IPS DF 6.9 (cell line): ENCODE measurements at regions not wholly inside any gene's neighbourhood (a gene's known extent, or its start where the extent isn't known, plus 50 kb on each side); places are given as distances from the start of the nearest gene placed in this dataset.
A peak's percentile ranks its signal among the peaks of the same experiment; 100 is the strongest.

Experiments
- DNase-seq: peaks from one replicate; pipeline ENCODE4 v3.0.0-alpha.2; 2013; ENCODE audit warnings: low read depth, low spot score
- H3K27ac ChIP-seq: one replicate; pipeline ENCODE4 v1.5.1; 2013; ENCODE audit warnings: low read length, control low read depth
- H3K27me3 ChIP-seq: 2 replicates; pipeline ENCODE4 v1.6.1; 2013; ENCODE audit warnings: mild to moderate bottlenecking, low read length; ENCODE audit not compliant: control insufficient read depth, insufficient read depth
- H3K36me3 ChIP-seq: 2 replicates; pipeline ENCODE4 v1.6.1; 2013; ENCODE audit warnings: low read length; ENCODE audit not compliant: control insufficient read depth, insufficient read depth
- H3K4me1 ChIP-seq: 2 replicates; pipeline ENCODE4 v1.6.1; 2013; ENCODE audit warnings: low read length; ENCODE audit not compliant: control insufficient read depth, insufficient read depth
- H3K4me3 ChIP-seq: 2 replicates; pipeline ENCODE4 v1.5.1; 2013; ENCODE audit warnings: mild to moderate bottlenecking, low read length
- H3K9me3 ChIP-seq: 2 replicates; pipeline ENCODE4 v1.6.1; 2013; ENCODE audit warnings: low read length, inconsistent platforms; ENCODE audit not compliant: control insufficient read depth, insufficient read depth
- WGBS: extraction: QIAGEN DNeasy Blood & Tissue Kit; methylation state at CpG from one replicate; pipeline ENCODE4 v1.1.7; 2013; ENCODE audit warnings: mixed read lengths, missing lambda C conversion rate; ENCODE audit not compliant: insufficient read length, insufficient coverage; 5-methylcytosine and 5-hydroxymethylcytosine counted together

GRCh38 chr1:14108356-14109275, 408.6 kb downstream of the PRDM2 start:
- H3K27me3 ChIP-seq: no peaks in the 10 kb centered on the region
- WGBS: no CpG with 5 or more reads among the region's 14 CpGs
- H3K4me3 ChIP-seq: no peak overlapping the region
- H3K27ac ChIP-seq: no peak overlapping the region
- no peaks in the 10 kb centered on the region for H3K9me3 ChIP-seq
- DNase-seq: no peak
- H3K4me1 ChIP-seq: no peaks in the 10 kb centered on the region
- no peaks in the 10 kb centered on the region for H3K36me3 ChIP-seq

- WGBS: no CpG with 5 or more reads among the region's 1 CpG
- H3K27me3 ChIP-seq: no peaks in the 10 kb centered on the region
- 0 out of 2 replicates have a peak, but pooled peaks cover 2% of the 10 kb centered on the region for H3K4me1 ChIP-seq
- H3K27ac ChIP-seq: no peak overlapping the region
- H3K9me3 ChIP-seq: no peaks in the 10 kb centered on the region
- no peaks in the 10 kb centered on the region for H3K36me3 ChIP-seq
- H3K4me3 ChIP-seq: no peak overlapping the region
- no peak for DNase-seq
Measured at GRCh38 chr1:14109276-14109635, 409.3 kb downstream of the PRDM2 start.

GRCh38 chr1:14110040-14110439, 410.1 kb downstream of the PRDM2 start:
- Histone ChIP-seq H3K36me3 (no peaks in the 10 kb centered on the region), H3K27me3 (no peaks in the 10 kb centered on the region)
- no CpG with 5 or more reads among the region's 2 CpGs for WGBS

GRCh38 chr1:14111121-14111520, 411.1 kb downstream of the PRDM2 start:
- Histone ChIP-seq H3K9me3 (no peaks in the 10 kb centered on the region), H3K27me3 (no peaks in the 10 kb centered on the region), H3K4me3 (no peak overlapping the region), H3K36me3 (no peaks in the 10 kb centered on the region), H3K4me1 (0 out of 2 replicates have a peak, but pooled peaks cover 2% of the 10 kb centered on the region), H3K27ac (no peak overlapping the region)
- no CpG with 5 or more reads among the region's 5 CpGs for WGBS
- DNase-seq: peak; percentile 13

More at GRCh38 chr1:14110040-14110439, 410.1 kb downstream of the PRDM2 start:
- 0 out of 2 replicates have a peak, but pooled peaks cover 2% of the 10 kb centered on the region for H3K4me1 ChIP-seq
- no peak overlapping the region for H3K4me3 ChIP-seq
- no peaks in the 10 kb centered on the region for H3K9me3 ChIP-seq
- no peak overlapping the region for H3K27ac ChIP-seq
- DNase-seq: no peak

DNA sequence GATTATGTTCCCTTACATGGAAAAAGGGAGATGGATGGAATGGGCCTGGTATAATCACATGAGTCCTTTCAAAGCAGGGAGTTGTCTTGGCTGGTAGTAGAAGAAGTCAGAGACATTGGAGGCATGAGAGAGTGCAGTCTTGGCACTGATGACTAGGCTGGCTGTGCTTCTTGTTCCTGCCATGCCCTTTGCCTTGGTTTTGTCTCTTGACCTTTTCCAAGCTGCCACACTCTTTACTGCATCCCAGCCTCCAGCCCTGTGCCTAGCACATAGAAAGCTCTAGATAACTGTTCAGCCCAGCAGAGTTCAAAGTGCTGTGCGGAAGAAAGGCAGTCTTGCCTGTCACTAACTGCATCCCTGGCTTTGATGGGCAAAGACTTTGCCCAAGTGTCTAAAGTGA, 412.6 kb downstream of the PRDM2 start:
- H3K27me3 ChIP-seq: no peaks in the 10 kb centered on the region
- DNase-seq: no peak
- no CpG with 5 or more reads among the region's 1 CpG for WGBS
- H3K27ac ChIP-seq: no peak overlapping the region
- H3K4me1 ChIP-seq: 0 out of 2 replicates have a peak, but pooled peaks cover 2% of the 10 kb centered on the region
- no peaks in the 10 kb centered on the region for H3K36me3 ChIP-seq
- no peak overlapping the region for H3K4me3 ChIP-seq
- no peaks in the 10 kb centered on the region for H3K9me3 ChIP-seq

GRCh38 chr1:14113271-14113670, 413.3 kb downstream of the PRDM2 start:
- H3K4me3 ChIP-seq: no peak overlapping the region
- WGBS: no CpG with 5 or more reads among the region's 9 CpGs
- no peak overlapping the region for H3K27ac ChIP-seq
- 0 out of 2 replicates have a peak, but pooled peaks cover 2% of the 10 kb centered on the region for H3K4me1 ChIP-seq
- no peaks in the 10 kb centered on the region for H3K36me3 ChIP-seq
- no peaks in the 10 kb centered on the region for H3K27me3 ChIP-seq
- no peaks in the 10 kb centered on the region for H3K9me3 ChIP-seq
- DNase-seq: no peak

DNA sequence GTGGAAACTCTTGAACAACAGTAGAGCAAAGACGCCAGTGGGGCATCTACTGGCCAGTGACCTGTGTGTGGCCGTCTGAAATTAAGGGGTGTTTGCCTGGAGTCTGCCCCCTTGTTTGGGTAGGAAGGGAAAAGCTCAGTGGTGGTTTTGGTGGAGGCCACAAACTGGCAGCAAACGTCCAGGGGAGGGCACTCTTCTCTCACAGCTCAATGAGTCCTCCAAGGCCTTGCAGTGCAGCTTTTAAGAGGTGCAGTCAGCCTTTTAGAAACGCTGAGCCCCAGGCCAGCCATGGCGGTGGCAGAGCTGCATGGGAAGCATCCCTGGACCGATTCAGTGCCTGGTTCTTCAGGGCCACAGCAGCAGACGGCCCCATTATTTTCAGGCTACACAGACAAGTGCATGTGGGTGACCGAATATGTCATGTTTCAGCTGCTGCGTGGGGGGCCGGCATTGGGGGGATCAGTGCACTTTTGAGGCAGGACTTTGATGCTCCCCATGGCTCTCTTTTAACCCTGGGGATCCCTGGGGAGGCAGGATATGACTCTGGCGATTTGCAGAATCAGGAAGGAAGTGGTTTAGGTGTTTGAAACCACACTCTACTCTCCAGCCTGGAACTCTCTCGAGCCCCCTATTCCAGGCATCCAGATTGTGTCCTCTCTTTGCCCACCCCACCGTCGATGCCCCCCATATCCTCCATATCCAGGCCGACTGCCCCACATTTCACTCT, 414.0 kb downstream of the PRDM2 start:
- Histone ChIP-seq H3K36me3 (no peaks in the 10 kb centered on the region), H3K9me3 (no peaks in the 10 kb centered on the region), H3K4me3 (no peak overlapping the region), H3K27ac (no peak overlapping the region), H3K27me3 (no peaks in the 10 kb centered on the region), H3K4me1 (0 out of 2 replicates have a peak, but pooled peaks cover 2% of the 10 kb centered on the region)
- WGBS: no CpG with 5 or more reads among the region's 15 CpGs
- DNase-seq: peak; percentile 77

GRCh38 chr1:14115976-14116375, 416.0 kb downstream of the PRDM2 start:
- DNase-seq: no peak
- Histone ChIP-seq H3K27ac (no peak overlapping the region), H3K36me3 (no peaks in the 10 kb centered on the region), H3K4me1 (0 out of 2 replicates have a peak, but pooled peaks cover 2% of the 10 kb centered on the region), H3K4me3 (no peak overlapping the region), H3K9me3 (no peaks in the 10 kb centered on the region), H3K27me3 (no peaks in the 10 kb centered on the region)
- WGBS: no CpG with 5 or more reads among the region's 4 CpGs

- DNase-seq: no peak
- Histone ChIP-seq H3K4me3 (no peak overlapping the region), H3K36me3 (no peaks in the 10 kb centered on the region), H3K27ac (no peak overlapping the region), H3K4me1 (0 out of 2 replicates have a peak, but pooled peaks cover 2% of the 10 kb centered on the region), H3K27me3 (no peaks in the 10 kb centered on the region), H3K9me3 (no peaks in the 10 kb centered on the region)
- WGBS: no CpG with 5 or more reads among the region's 2 CpGs
Measured at GRCh38 chr1:14117700-14118099, 417.7 kb downstream of the PRDM2 start.

DNA sequence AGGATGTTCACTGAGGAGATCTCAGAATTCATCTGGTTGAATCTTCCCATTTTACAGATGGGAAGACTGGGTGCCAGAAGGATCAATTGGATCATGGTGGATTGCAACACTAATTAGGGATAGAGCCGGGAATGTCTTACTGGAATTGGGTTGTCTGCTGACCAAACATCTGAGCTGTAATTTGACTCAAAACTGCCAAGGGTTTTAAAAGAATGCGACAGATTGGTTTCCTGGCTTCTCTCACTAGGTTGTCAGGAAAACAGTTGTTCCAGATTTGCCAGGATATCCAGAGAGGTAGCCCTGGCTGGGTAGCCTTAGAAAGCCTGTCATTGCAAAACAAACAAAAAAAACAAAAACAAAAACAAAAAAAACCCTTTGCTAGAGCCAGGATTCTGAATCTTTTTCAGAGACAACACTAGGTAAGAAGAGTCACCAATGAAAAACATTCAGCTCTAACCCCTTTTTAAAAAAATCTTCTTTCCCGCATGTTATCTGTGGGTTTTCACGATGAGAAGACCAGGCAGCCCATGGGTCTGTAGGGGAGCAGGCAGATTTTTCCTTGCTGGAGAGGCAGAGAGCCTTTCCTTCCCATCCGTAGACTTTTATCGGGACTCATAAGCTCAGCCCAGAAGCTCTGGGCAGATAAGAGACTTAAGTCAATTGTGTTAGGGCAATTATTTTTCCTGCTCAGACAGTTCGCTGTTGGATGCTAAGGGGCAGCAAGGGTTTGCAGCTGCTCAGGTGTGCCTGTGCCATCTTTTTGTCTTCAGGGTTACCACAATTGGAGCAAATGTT, 418.9 kb downstream of the PRDM2 start:
- no CpG with 5 or more reads among the region's 7 CpGs for WGBS
- Histone ChIP-seq H3K4me3 (no peak overlapping the region), H3K36me3 (no peaks in the 10 kb centered on the region), H3K9me3 (no peaks in the 10 kb centered on the region), H3K27me3 (no peaks in the 10 kb centered on the region), H3K4me1 (0 out of 2 replicates have a peak, but pooled peaks cover 2% of the 10 kb centered on the region), H3K27ac (no peak overlapping the region)
- DNase-seq: no peak
